Astrocyte (in vitro differentiated cells and primary cell): ENCODE measurements at regions not wholly inside any gene's neighbourhood (a gene's known extent, or its start where the extent isn't known, plus 50 kb on each side); places are given as distances from the start of the nearest gene placed in this dataset.

Experiments
- DNase-seq: peaks from one replicate; pipeline ENCODE4 v3.0.0-alpha.2; 2010; ENCODE audit warnings: low read depth
- FAIRE-seq: peaks from 2 replicates; lab custom pipeline; 2011; peaks lifted over from hg19 to GRCh38; lab: Jason Lieb, UNC
- H2AFZ ChIP-seq: 2 replicates; pipeline ENCODE4 v1.6.0; 2012; ENCODE audit warnings: low read depth, low read length, inconsistent platforms
- H3K27ac ChIP-seq: 2 replicates; pipeline ENCODE4 v1.5.1; 2011; ENCODE audit warnings: low read depth, low read length, inconsistent platforms
- H3K27me3 ChIP-seq: 2 replicates; pipeline ENCODE4 v1.6.0; 2011; ENCODE audit warnings: low read length, inconsistent platforms; ENCODE audit not compliant: insufficient read depth
- H3K36me3 ChIP-seq: 2 replicates; pipeline ENCODE4 v1.5.1; 2011; ENCODE audit warnings: low read length, inconsistent platforms; ENCODE audit not compliant: insufficient read depth
- H3K4me1 ChIP-seq: 2 replicates; pipeline ENCODE4 v1.5.1; 2011; ENCODE audit warnings: low read length, inconsistent platforms; ENCODE audit not compliant: insufficient read depth
- H3K4me2 ChIP-seq: 2 replicates; pipeline ENCODE4 v1.6.0; 2012; ENCODE audit warnings: low read length, inconsistent platforms
- H3K4me3 ChIP-seq: 2 replicates; pipeline ENCODE4 v1.5.1; 2011; ENCODE audit warnings: low read depth, mild to moderate bottlenecking, low read length, inconsistent platforms; ENCODE audit not compliant: insufficient read depth
- H3K79me2 ChIP-seq: 2 replicates; pipeline ENCODE4 v1.6.0; 2012; ENCODE audit warnings: mild to moderate bottlenecking, low read length, inconsistent platforms; ENCODE audit not compliant: insufficient read depth
- H3K9ac ChIP-seq: 2 replicates; pipeline ENCODE4 v1.6.0; 2012; ENCODE audit warnings: mild to moderate bottlenecking, low read length, inconsistent platforms
- H3K9me3 ChIP-seq: 2 replicates; pipeline ENCODE4 v1.5.1; 2012; ENCODE audit warnings: low read depth, mild to moderate bottlenecking, low read length, inconsistent platforms; ENCODE audit not compliant: insufficient read depth
- H4K20me1 ChIP-seq: 2 replicates; pipeline ENCODE4 v1.6.0; 2012; ENCODE audit warnings: low read length, inconsistent platforms; ENCODE audit not compliant: insufficient read depth
- H3K27ac Mint-ChIP-seq: one replicate; pipeline ENCODE4 v1.8.0; 2021; ENCODE audit warnings: mild to moderate bottlenecking, mixed read lengths; ENCODE audit not compliant: unreplicated experiment
- H3K27me3 Mint-ChIP-seq: one replicate; pipeline ENCODE4 v1.8.0; 2021; ENCODE audit warnings: low read depth, mixed read lengths; ENCODE audit not compliant: unreplicated experiment
- H3K36me3 Mint-ChIP-seq: one replicate; pipeline ENCODE4 v1.8.0; 2021; ENCODE audit warnings: low read depth, mixed read lengths; ENCODE audit not compliant: unreplicated experiment
- H3K4me1 Mint-ChIP-seq: one replicate; pipeline ENCODE4 v1.8.0; 2021; ENCODE audit warnings: low read depth, mixed read lengths; ENCODE audit not compliant: unreplicated experiment
- H3K4me3 Mint-ChIP-seq: one replicate; pipeline ENCODE4 v1.8.0; 2021; ENCODE audit warnings: mild to moderate bottlenecking, moderate library complexity, mixed read lengths; ENCODE audit not compliant: unreplicated experiment
- H3K9me3 Mint-ChIP-seq: one replicate; pipeline ENCODE4 v1.8.0; 2021; ENCODE audit warnings: mild to moderate bottlenecking, mixed read lengths; ENCODE audit not compliant: unreplicated experiment
- EZH2 ChIP-seq: IDR thresholded peaks from 2 replicates; pipeline ENCODE4 v1.6.1; 2012; ENCODE audit warnings: mild to moderate bottlenecking, low read length, inconsistent platforms; ENCODE audit not compliant: insufficient read depth
- TF ChIP-seq, protein P1 (sequence below): IDR thresholded peaks from 2 replicates; pipeline ENCODE4 v1.5.1; 2011; ENCODE audit warnings: low read depth, mild to moderate bottlenecking, inconsistent platforms, low read length, moderate library complexity; ENCODE audit not compliant: insufficient read depth

DNA sequence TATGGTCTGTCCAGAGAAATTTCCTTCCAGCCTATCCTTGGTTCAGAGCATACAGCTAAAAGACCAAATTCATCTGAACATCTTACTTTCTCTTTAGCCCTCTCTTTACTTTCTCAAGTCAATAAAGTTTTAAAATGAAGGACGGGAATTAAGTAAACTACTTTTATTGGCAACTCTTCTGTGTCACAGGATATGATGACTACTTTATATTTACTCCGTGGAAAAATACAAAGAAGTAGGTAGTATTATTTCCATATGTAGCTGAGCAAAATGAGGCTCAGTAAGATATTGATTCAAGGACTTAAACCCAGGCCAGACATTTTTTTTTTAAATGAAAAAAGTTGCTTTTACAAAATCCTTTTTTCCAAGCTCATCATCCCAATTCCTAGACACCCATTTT, 151.2 kb upstream of the DPYD start:
- Histone ChIP-seq H3K4me1 (no peaks in the 10 kb centered on the region), H3K9me3 (no peaks in the 10 kb centered on the region), H3K4me3 (no peak overlapping the region), H3K36me3 (no peaks in the 10 kb centered on the region), H2AFZ (no peak overlapping the region), H3K79me2 (no peaks in the 10 kb centered on the region), H3K9ac (no peak overlapping the region), H3K27ac (no peak overlapping the region), H4K20me1 (no peaks in the 10 kb centered on the region), H3K27me3 (no peaks in the 10 kb centered on the region), H3K4me2 (no peak overlapping the region)
- H3K36me3 Mint-ChIP-seq: no peaks in the 10 kb centered on the region
- H3K9me3 Mint-ChIP-seq: no peaks in the 10 kb centered on the region
- no peak overlapping the region for H3K27ac Mint-ChIP-seq
- FAIRE-seq: no peak
- H3K4me1 Mint-ChIP-seq: peaks cover 7% of the 10 kb centered on the region
- DNase-seq: no peak
- H3K27me3 Mint-ChIP-seq: no peaks in the 10 kb centered on the region
- TF ChIP-seq EZH2: no peak
- TF ChIP-seq, protein P1, sequence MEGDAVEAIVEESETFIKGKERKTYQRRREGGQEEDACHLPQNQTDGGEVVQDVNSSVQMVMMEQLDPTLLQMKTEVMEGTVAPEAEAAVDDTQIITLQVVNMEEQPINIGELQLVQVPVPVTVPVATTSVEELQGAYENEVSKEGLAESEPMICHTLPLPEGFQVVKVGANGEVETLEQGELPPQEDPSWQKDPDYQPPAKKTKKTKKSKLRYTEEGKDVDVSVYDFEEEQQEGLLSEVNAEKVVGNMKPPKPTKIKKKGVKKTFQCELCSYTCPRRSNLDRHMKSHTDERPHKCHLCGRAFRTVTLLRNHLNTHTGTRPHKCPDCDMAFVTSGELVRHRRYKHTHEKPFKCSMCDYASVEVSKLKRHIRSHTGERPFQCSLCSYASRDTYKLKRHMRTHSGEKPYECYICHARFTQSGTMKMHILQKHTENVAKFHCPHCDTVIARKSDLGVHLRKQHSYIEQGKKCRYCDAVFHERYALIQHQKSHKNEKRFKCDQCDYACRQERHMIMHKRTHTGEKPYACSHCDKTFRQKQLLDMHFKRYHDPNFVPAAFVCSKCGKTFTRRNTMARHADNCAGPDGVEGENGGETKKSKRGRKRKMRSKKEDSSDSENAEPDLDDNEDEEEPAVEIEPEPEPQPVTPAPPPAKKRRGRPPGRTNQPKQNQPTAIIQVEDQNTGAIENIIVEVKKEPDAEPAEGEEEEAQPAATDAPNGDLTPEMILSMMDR: no peak
- no peak overlapping the region for H3K4me3 Mint-ChIP-seq

- H3K4me3 ChIP-seq: no peak overlapping the region
- H3K36me3 ChIP-seq: no peaks in the 10 kb centered on the region
- H3K27ac ChIP-seq: no peak overlapping the region
- H3K27ac Mint-ChIP-seq: no peak overlapping the region
- no peak for FAIRE-seq
- H3K4me3 Mint-ChIP-seq: no peak overlapping the region
- H3K4me1 ChIP-seq: no peaks in the 10 kb centered on the region
- TF ChIP-seq, protein P1: no peak
- TF ChIP-seq EZH2: no peak
- H2AFZ ChIP-seq: no peak overlapping the region
- H3K9ac ChIP-seq: no peak overlapping the region
- H4K20me1 ChIP-seq: no peaks in the 10 kb centered on the region
- H3K79me2 ChIP-seq: no peaks in the 10 kb centered on the region
- no peak for DNase-seq
- H3K9me3 ChIP-seq: no peaks in the 10 kb centered on the region
- H3K27me3 Mint-ChIP-seq: no peaks in the 10 kb centered on the region
- no peaks in the 10 kb centered on the region for H3K27me3 ChIP-seq
- no peak overlapping the region for H3K4me2 ChIP-seq
- peaks cover 2% of the 10 kb centered on the region for H3K4me1 Mint-ChIP-seq
- H3K9me3 Mint-ChIP-seq: no peaks in the 10 kb centered on the region
- no peaks in the 10 kb centered on the region for H3K36me3 Mint-ChIP-seq
Measured at GRCh38 chr1:98068016-98068415, 147.2 kb upstream of the DPYD start.

GRCh38 chr1:98066911-98067310, 146.1 kb upstream of the DPYD start:
- H3K9me3 ChIP-seq: no peaks in the 10 kb centered on the region
- H3K4me3 Mint-ChIP-seq: no peak overlapping the region
- H3K9ac ChIP-seq: no peak overlapping the region
- H3K4me3 ChIP-seq: no peak overlapping the region
- no peaks in the 10 kb centered on the region for H3K36me3 ChIP-seq
- H4K20me1 ChIP-seq: no peaks in the 10 kb centered on the region
- H3K79me2 ChIP-seq: no peaks in the 10 kb centered on the region
- no peak overlapping the region for H3K27ac Mint-ChIP-seq
- TF ChIP-seq, protein P1: no peak
- no peak for TF ChIP-seq EZH2
- H3K36me3 Mint-ChIP-seq: no peaks in the 10 kb centered on the region
- DNase-seq: no peak
- H3K27me3 Mint-ChIP-seq: no peaks in the 10 kb centered on the region
- no peaks in the 10 kb centered on the region for H3K9me3 Mint-ChIP-seq
- no peak overlapping the region for H3K27ac ChIP-seq
- no peak overlapping the region for H2AFZ ChIP-seq
- peaks cover 2% of the 10 kb centered on the region for H3K4me1 Mint-ChIP-seq
- no peaks in the 10 kb centered on the region for H3K4me1 ChIP-seq
- no peak for FAIRE-seq
- no peak overlapping the region for H3K4me2 ChIP-seq
- no peaks in the 10 kb centered on the region for H3K27me3 ChIP-seq
